Naive thymus-derived CD4-positive, alpha-beta T cell (primary cell): ENCODE measurements at regions not wholly inside any gene's neighbourhood (a gene's known extent, or its start where the extent isn't known, plus 50 kb on each side); places are given as distances from the start of the nearest gene placed in this dataset.
"Not testable (repeated sequence)": the region's sequence is repeated elsewhere in the genome, so short reads cannot be mapped to it uniquely, and the experiment has no call there.

Source experiments
- ATAC-seq: fragments of 150-1000 bp; cut with Tn5 transposase; 2 replicates; pipeline ENCODE4 v1.10.0; 2021; ENCODE audit warnings: mild to moderate bottlenecking, moderate library complexity
- CTCF ChIA-PET: fragments of 350-600 bp; sonication (Branson Sonifier 250); formaldehyde crosslinking; loops from one replicate; lab custom pipeline; 2021; ENCODE audit warnings: antibody characterized with exemption; lab: Charles Lee
- POLR2A ChIA-PET: fragments of 350-600 bp; sonication (Branson Sonifier 250); formaldehyde crosslinking; loops from one replicate; lab custom pipeline; 2021; ENCODE audit warnings: antibody characterized with exemption, inconsistent platforms; lab: Charles Lee
- DNase-seq, 9 donors: peaks; one replicate each; pipeline versions ENCODE4 v3.0.0 to v3.0.0-alpha.2; 2020 to 2022; ENCODE audit warnings: mixed read lengths in 1 of 9
- H3K27ac ChIP-seq: one replicate; pipeline ENCODE4 v1.7.0; 2013; ENCODE audit warnings: mild to moderate bottlenecking, low read depth, low read length, moderate library complexity
- H3K27me3 ChIP-seq, 2 donors: one replicate each; pipeline ENCODE4 v1.7.0; 2013; ENCODE audit warnings: low read length in 2 of 2, mild to moderate bottlenecking in 2 of 2, moderate library complexity in 2 of 2; ENCODE audit not compliant: control insufficient read depth in 2 of 2, insufficient read depth in 2 of 2
- H3K36me3 ChIP-seq, 3 experiments: 1 replicate in 2 of 3; 2 replicates in 1 of 3; pipeline ENCODE4 v1.7.0; 2013; ENCODE audit warnings: low read length in 3 of 3, mild to moderate bottlenecking in 3 of 3, moderate library complexity in 1 of 3; ENCODE audit not compliant: insufficient read depth in 3 of 3, control insufficient read depth in 2 of 3
- H3K4me1 ChIP-seq, 2 donors: one replicate each; pipeline ENCODE4 v1.7.0; 2013; ENCODE audit warnings: low read length in 2 of 2, mild to moderate bottlenecking in 2 of 2, moderate library complexity in 1 of 2; ENCODE audit not compliant: control insufficient read depth in 2 of 2, insufficient read depth in 2 of 2
- H3K4me3 ChIP-seq: 2 replicates; pipeline ENCODE4 v1.7.0; 2013; ENCODE audit warnings: mild to moderate bottlenecking, low read length
- H3K9me3 ChIP-seq, 3 experiments: 1 replicate in 2 of 3; 2 replicates in 1 of 3; pipeline ENCODE4 v1.7.0; 2013; ENCODE audit warnings: low read length in 3 of 3; ENCODE audit not compliant: control insufficient read depth in 2 of 3
- H3K27ac Mint-ChIP-seq, 9 donors: one replicate each; pipeline ENCODE4 v1.8.0; 2020 to 2022; ENCODE audit warnings: mixed read lengths in 9 of 9, mild to moderate bottlenecking in 8 of 9, moderate library complexity in 5 of 9, inconsistent platforms in 2 of 9
- H3K27me3 Mint-ChIP-seq, 5 donors: one replicate each; pipeline ENCODE4 v1.8.0; 2021 to 2022; ENCODE audit warnings: mixed read lengths in 5 of 5, mild to moderate bottlenecking in 1 of 5
- H3K36me3 Mint-ChIP-seq, 5 donors: one replicate each; pipeline ENCODE4 v1.8.0; 2020 to 2022; ENCODE audit warnings: mixed read lengths in 5 of 5, mild to moderate bottlenecking in 3 of 5, inconsistent platforms in 1 of 5
- H3K4me1 Mint-ChIP-seq, 7 donors: one replicate each; pipeline ENCODE4 v1.8.0; 2020 to 2022; ENCODE audit warnings: mixed read lengths in 7 of 7, mild to moderate bottlenecking in 3 of 7, inconsistent platforms in 1 of 7
- H3K4me3 Mint-ChIP-seq, 10 donors: one replicate each; pipeline ENCODE4 v1.8.0; 2020 to 2022; ENCODE audit warnings: mild to moderate bottlenecking in 10 of 10, mixed read lengths in 10 of 10, moderate library complexity in 6 of 10, inconsistent platforms in 2 of 10
- H3K9me3 Mint-ChIP-seq, 11 donors: one replicate each; pipeline ENCODE4 v1.8.0; 2020 to 2022; ENCODE audit warnings: mixed read lengths in 11 of 11, mild to moderate bottlenecking in 4 of 11, inconsistent platforms in 1 of 11, moderate library complexity in 1 of 11
- intact Hi-C, 2 donors: fragments of 100-400 bp; cut with micrococcal nuclease; formaldehyde crosslinking; loops; one replicate each; pipeline ENCODE4 v1.15.1; 2023

DNA sequence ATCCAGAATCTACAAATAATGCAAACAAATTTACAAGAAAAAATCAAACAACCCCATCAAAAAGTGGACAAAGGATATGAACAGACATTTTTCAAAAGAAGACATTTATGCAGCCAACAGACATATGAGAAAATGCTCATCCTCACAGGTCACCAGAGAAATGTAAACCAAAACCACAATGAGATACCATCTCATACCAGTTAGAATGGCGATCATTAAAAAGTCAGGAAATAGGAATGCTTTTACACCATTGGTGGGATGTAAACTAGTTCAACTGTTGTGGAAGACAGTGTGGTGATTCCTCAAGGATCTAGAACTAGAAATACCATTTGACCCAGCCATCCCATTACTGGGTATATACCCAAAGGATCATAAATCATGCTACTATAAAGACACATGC is 56.6 kb upstream of the GNAQ start:
- intact Hi-C loops, POLR2A ChIA-PET: not testable (repeated sequence)

More for the DNA sequence above, 56.6 kb upstream of the GNAQ start:
- H3K36me3 ChIP-seq, H3K27ac ChIP-seq, CTCF ChIA-PET, H3K4me1 ChIP-seq, H3K27me3 ChIP-seq, H3K4me3 Mint-ChIP-seq, H3K27ac Mint-ChIP-seq, DNase-seq, ATAC-seq, H3K4me3 ChIP-seq, H3K4me1 Mint-ChIP-seq, H3K9me3 ChIP-seq: not testable (repeated sequence)
- peaks cover 0 to 25% (median 0%) of the 10 kb centered on the region in 5 donors for H3K27me3 Mint-ChIP-seq
- peaks cover 0 to 20% (median 7%) of the 10 kb centered on the region in 11 donors for H3K9me3 Mint-ChIP-seq
- peaks cover 0 to 18% (median 4%) of the 10 kb centered on the region in 5 donors for H3K36me3 Mint-ChIP-seq
